Non-pigmented ciliary epithelial cell (primary cell): ENCODE measurements at regions not wholly inside any gene's neighbourhood (a gene's known extent, or its start where the extent isn't known, plus 50 kb on each side); places are given as distances from the start of the nearest gene placed in this dataset.
"Not testable (repeated sequence)": the region's sequence is repeated elsewhere in the genome, so short reads cannot be mapped to it uniquely, and the experiment has no call there.

ENCODE experiments used
- DNase-seq: peaks from one replicate; pipeline ENCODE4 v3.0.0-alpha.2; 2010; ENCODE audit warnings: low read depth

- DNase-seq, result no peak
These were observed 107.4 kb upstream of the FOXN3 start for GRCh38 chr14:89524412-89524811.

GRCh38 chr14:89521988-89522387 lies 105.0 kb upstream of the FOXN3 start:
- no peak for DNase-seq

- no peak for DNase-seq
These were observed 102.0 kb upstream of the FOXN3 start for GRCh38 chr14:89519040-89519439.

- DNase-seq, result no peak
These were observed 99.1 kb upstream of the FOXN3 start for GRCh38 chr14:89516173-89516572.

- no peak for DNase-seq
These were observed 97.6 kb upstream of the FOXN3 start for GRCh38 chr14:89514601-89515000.

- peak; percentile 72 for DNase-seq
These were observed 92.9 kb upstream of the FOXN3 start for GRCh38 chr14:89509891-89510290.

GRCh38 chr14:89508863-89509262 lies 91.8 kb upstream of the FOXN3 start:
- DNase-seq, result no peak

GRCh38 chr14:89507926-89508460 lies 91.0 kb upstream of the FOXN3 start:
- peak; percentile 28 for DNase-seq

GRCh38 chr14:89507521-89507920 lies 90.5 kb upstream of the FOXN3 start:
- peak; percentile 64 for DNase-seq

GRCh38 chr14:89506891-89507452 lies 89.9 kb upstream of the FOXN3 start:
- not testable (repeated sequence) for DNase-seq

GRCh38 chr14:89504602-89505313 lies 87.7 kb upstream of the FOXN3 start:
- DNase-seq, result peak; percentile 36

GRCh38 chr14:89504091-89504490 lies 87.1 kb upstream of the FOXN3 start:
- DNase-seq, result no peak

GRCh38 chr14:89503431-89503996 lies 86.5 kb upstream of the FOXN3 start:
- DNase-seq, result no peak

GRCh38 chr14:89502966-89503365 lies 85.9 kb upstream of the FOXN3 start:
- DNase-seq, result no peak

- no peak for DNase-seq
These were observed 84.3 kb upstream of the FOXN3 start for GRCh38 chr14:89501381-89501780.

GRCh38 chr14:89500303-89500702 lies 83.3 kb upstream of the FOXN3 start:
- no peak for DNase-seq

GRCh38 chr14:89498878-89499277 lies 81.8 kb upstream of the FOXN3 start:
- no peak for DNase-seq

- no peak for DNase-seq
These were observed 78.7 kb upstream of the FOXN3 start for GRCh38 chr14:89495718-89496117.

- DNase-seq, result peak; percentile 70
These were observed 77.0 kb upstream of the FOXN3 start for GRCh38 chr14:89493877-89494634.

- DNase-seq, result no peak
These were observed 76.4 kb upstream of the FOXN3 start for GRCh38 chr14:89493406-89493805.

- no peak for DNase-seq
These were observed 74.8 kb upstream of the FOXN3 start for GRCh38 chr14:89491711-89492381.

GRCh38 chr14:89490466-89490865 lies 73.4 kb upstream of the FOXN3 start:
- DNase-seq, result no peak
